ENCODE measurements at regions not wholly inside any gene's neighbourhood (a gene's known extent, or its start where the extent isn't known, plus 50 kb on each side); places are given as distances from the start of the nearest gene placed in this dataset.

- DNase-seq (ENCODE audit: low spot score) = no peak
- TF ChIP-seq CTCF (IDR thresholded peaks at IDR 0.05) = no peak
- ATAC-seq (ENCODE audit: low FRiP score) = no peak
Observed at GRCh38 chr2:2922156-2922555, 455.5 kb downstream of the EIPR1 start.

GRCh38 chr2:2921011-2921720 lies 456.5 kb downstream of the EIPR1 start:
- no peak for TF ChIP-seq CTCF (IDR thresholded peaks at IDR 0.05)
- no peak for ATAC-seq (ENCODE audit: low FRiP score)
- DNase-seq (ENCODE audit: low spot score) = no peak

GRCh38 chr2:2919574-2920365 lies 457.8 kb downstream of the EIPR1 start:
- ATAC-seq (ENCODE audit: low FRiP score) = no peak
- DNase-seq (ENCODE audit: low spot score) = no peak
- no peak for TF ChIP-seq CTCF (IDR thresholded peaks at IDR 0.05)

GRCh38 chr2:2919026-2919425 lies 458.6 kb downstream of the EIPR1 start:
- ATAC-seq (ENCODE audit: low FRiP score) (no peak), DNase-seq (ENCODE audit: low spot score) (no peak)
- TF ChIP-seq CTCF (IDR thresholded peaks at IDR 0.05) = no peak

- ATAC-seq (ENCODE audit: low FRiP score) (no peak), DNase-seq (ENCODE audit: low spot score) (no peak)
- no peak for TF ChIP-seq CTCF (IDR thresholded peaks at IDR 0.05)
Observed at GRCh38 chr2:2916621-2917020, 461.0 kb downstream of the EIPR1 start.

GRCh38 chr2:2914252-2914651 lies 463.4 kb downstream of the EIPR1 start:
- DNase-seq (ENCODE audit: low spot score) (no peak), ATAC-seq (ENCODE audit: low FRiP score) (no peak)

More at GRCh38 chr2:2914252-2914651, 463.4 kb downstream of the EIPR1 start:
- no peak for TF ChIP-seq CTCF (IDR thresholded peaks at IDR 0.05)
